Caco-2 (cell line): ENCODE measurements at regions not wholly inside any gene's neighbourhood (a gene's known extent, or its start where the extent isn't known, plus 50 kb on each side); places are given as distances from the start of the nearest gene placed in this dataset.
A peak's percentile ranks its signal among the peaks of the same experiment; 100 is the strongest.

Source experiments
- BruUV-seq: library from RNA; stranded (reverse); fragments of 400-500 nt; replicated peaks from 2 replicates; lab custom pipeline; 2021; lab: Mats Ljungman, UMichigan
- CTCF ChIA-PET: fragments of 300-600 bp; sonication (Branson Sonifier 250); formaldehyde crosslinking; loops from one replicate; lab custom pipeline; 2022; ENCODE audit warnings: antibody characterized with exemption; lab: Charles Lee
- POLR2A ChIA-PET: fragments of 300-600 bp; sonication (Branson Sonifier 250); formaldehyde crosslinking; loops from one replicate; lab custom pipeline; 2022; ENCODE audit warnings: antibody characterized with exemption; lab: Charles Lee
- DNase-seq, 2 experiments: peaks; one replicate each; pipeline versions ENCODE4 v3.0.0 to v3.0.0-alpha.2; 2020 to 2022
- H3K27me3 ChIP-seq: replicated peaks from 2 replicates; pipeline ENCODE4 v1.6.0; 2011; ENCODE audit warnings: low read length; ENCODE audit not compliant: control insufficient read depth, insufficient read depth
- H3K36me3 ChIP-seq: 2 replicates; pipeline ENCODE4 v1.5.1; 2011; ENCODE audit warnings: low read length; ENCODE audit not compliant: control insufficient read depth, insufficient read depth
- H3K4me1 ChIP-seq: fragments of 250-450 bp; sonication (Bioruptor Pico); 2 replicates; pipeline ENCODE4 v1.5.1; 2020; ENCODE audit warnings: mild to moderate bottlenecking
- H3K4me3 ChIP-seq: 2 replicates; pipeline ENCODE4 v1.5.1; 2011; ENCODE audit warnings: low read depth, mild to moderate bottlenecking, control low read depth, low read length
- H3K9me3 ChIP-seq: fragments of 250-450 bp; sonication (Bioruptor Pico); 2 replicates; pipeline ENCODE4 v1.5.1; 2020; ENCODE audit warnings: mild to moderate bottlenecking, moderate library complexity
- H3K27ac Mint-ChIP-seq: one replicate; pipeline ENCODE4 v1.8.0; 2022; ENCODE audit warnings: mixed read lengths; ENCODE audit not compliant: unreplicated experiment
- H3K27me3 Mint-ChIP-seq: one replicate; pipeline ENCODE4 v1.8.0; 2022; ENCODE audit warnings: mixed read lengths; ENCODE audit not compliant: insufficient read depth, unreplicated experiment
- H3K36me3 Mint-ChIP-seq: one replicate; pipeline ENCODE4 v1.8.0; 2022; ENCODE audit warnings: mild to moderate bottlenecking, mixed read lengths; ENCODE audit not compliant: insufficient read depth, unreplicated experiment
- H3K4me1 Mint-ChIP-seq: one replicate; pipeline ENCODE4 v1.8.0; 2022; ENCODE audit warnings: low read depth, mixed read lengths; ENCODE audit not compliant: unreplicated experiment
- H3K4me3 Mint-ChIP-seq: one replicate; pipeline ENCODE4 v1.8.0; 2022; ENCODE audit warnings: mild to moderate bottlenecking, moderate library complexity, mixed read lengths; ENCODE audit not compliant: unreplicated experiment
- H3K9me3 Mint-ChIP-seq: one replicate; pipeline ENCODE4 v1.8.0; 2022; ENCODE audit warnings: mixed read lengths; ENCODE audit not compliant: unreplicated experiment
- intact Hi-C: fragments of 100-400 bp; cut with micrococcal nuclease; formaldehyde crosslinking; loops from one replicate; pipeline ENCODE4 v1.10.0; 2022; ENCODE audit not compliant: unreplicated experiment
- TF ChIP-seq, protein P1 (sequence below), 2 experiments: fragments of 200-600 bp in 1 of 2; IDR thresholded peaks; 1 replicate in 1 of 2; 2 replicates in 1 of 2; pipeline versions ENCODE4 v1.5.1 to v1.8.0; 2011 to 2022; ENCODE audit warnings: antibody characterized with exemption in 1 of 2, control low read depth in 1 of 2, inconsistent platforms in 1 of 2, low read depth in 1 of 2, low read length in 1 of 2, mild to moderate bottlenecking in 1 of 2, moderate library complexity in 1 of 2; ENCODE audit not compliant: insufficient read depth in 1 of 2, severe bottlenecking in 1 of 2, unreplicated experiment in 1 of 2

DNA sequence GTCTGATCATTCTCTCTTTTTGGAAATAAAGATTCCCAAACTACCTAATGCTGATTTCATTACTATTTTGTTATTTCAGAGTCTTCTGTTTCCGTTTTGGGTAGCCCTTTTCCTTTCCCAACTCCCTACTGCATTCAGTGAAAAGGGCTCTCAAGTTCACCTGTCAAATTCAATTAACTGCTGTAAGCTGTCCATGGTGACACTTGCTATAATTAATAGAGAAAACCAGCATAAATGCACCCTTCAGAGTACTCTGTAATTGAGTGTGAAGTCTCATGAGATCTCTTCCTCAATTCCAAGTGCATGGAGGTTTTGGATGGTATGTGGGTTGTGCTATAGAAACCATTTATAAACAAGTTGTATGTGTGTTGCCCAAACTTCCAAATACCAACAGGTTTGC, 187.2 kb downstream of the RPL10L start:
- Histone ChIP-seq H3K36me3 (no peaks in the 10 kb centered on the region), H3K9me3 (no peaks in the 10 kb centered on the region), H3K27me3 (no peaks in the 10 kb centered on the region), H3K4me1 (no peaks in the 10 kb centered on the region), H3K4me3 (no peak overlapping the region)
- Mint-ChIP-seq H3K36me3 (no peaks in the 10 kb centered on the region), H3K9me3 (peaks cover 11% of the 10 kb centered on the region), H3K27me3 (no peaks in the 10 kb centered on the region), H3K4me1 (no peaks in the 10 kb centered on the region), H3K27ac (no peak overlapping the region), H3K4me3 (no peak overlapping the region)
- POLR2A ChIA-PET, result no interaction called here
- intact Hi-C loops, result no loop called here
- CTCF ChIA-PET, result no interaction called here
- TF ChIP-seq, protein P1, sequence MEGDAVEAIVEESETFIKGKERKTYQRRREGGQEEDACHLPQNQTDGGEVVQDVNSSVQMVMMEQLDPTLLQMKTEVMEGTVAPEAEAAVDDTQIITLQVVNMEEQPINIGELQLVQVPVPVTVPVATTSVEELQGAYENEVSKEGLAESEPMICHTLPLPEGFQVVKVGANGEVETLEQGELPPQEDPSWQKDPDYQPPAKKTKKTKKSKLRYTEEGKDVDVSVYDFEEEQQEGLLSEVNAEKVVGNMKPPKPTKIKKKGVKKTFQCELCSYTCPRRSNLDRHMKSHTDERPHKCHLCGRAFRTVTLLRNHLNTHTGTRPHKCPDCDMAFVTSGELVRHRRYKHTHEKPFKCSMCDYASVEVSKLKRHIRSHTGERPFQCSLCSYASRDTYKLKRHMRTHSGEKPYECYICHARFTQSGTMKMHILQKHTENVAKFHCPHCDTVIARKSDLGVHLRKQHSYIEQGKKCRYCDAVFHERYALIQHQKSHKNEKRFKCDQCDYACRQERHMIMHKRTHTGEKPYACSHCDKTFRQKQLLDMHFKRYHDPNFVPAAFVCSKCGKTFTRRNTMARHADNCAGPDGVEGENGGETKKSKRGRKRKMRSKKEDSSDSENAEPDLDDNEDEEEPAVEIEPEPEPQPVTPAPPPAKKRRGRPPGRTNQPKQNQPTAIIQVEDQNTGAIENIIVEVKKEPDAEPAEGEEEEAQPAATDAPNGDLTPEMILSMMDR (IDR thresholded peaks at IDR 0.05; ENCODE audit: insufficient read depth in 1 of 2, low read depth in 1 of 2, low read length in 1 of 2, severe bottlenecking in 1 of 2, unreplicated experiment in 1 of 2), result no peak
- no TSS peak for BruUV-seq
- DNase-seq, result no peak

DNA sequence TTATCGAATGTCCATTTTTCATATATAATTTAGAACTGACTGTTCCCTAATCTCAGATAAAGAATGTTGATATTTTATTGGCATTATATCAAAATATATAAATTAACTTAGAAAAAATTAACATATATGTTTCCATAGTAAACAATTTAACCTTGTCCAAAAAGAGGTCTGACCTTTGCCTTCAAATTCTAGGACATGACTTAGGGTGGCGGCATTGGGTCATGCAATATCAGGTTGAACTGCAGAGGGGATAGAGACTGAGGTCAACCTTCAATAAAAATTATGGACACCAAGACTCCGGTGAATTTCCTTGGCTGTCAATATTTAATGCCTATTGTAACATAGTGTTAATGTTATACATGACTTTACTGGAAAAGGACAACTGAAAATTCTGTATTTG, 199.8 kb downstream of the RPL10L start:
- CTCF ChIA-PET, result no interaction called here
- BruUV-seq, result no TSS peak
- intact Hi-C loops, result no loop called here

DNA sequence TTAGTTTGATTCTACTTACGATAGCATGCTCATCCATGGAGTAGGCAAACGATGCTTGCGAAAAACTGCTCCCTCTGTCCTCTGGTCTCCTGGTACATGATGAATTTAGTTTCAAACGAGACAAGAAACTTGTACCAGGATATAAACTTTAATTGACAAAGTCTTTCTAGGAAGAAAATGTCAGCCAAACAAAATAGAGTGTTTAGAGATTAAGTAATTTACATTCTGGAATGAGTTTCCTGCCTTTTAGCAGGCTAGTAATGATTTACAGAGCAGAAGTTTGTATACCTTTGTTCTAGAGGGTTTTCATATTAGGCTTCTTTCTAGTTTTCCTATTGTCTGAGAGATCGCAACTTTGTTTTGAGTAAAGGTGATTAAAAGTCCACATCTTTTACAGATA, 206.9 kb downstream of the RPL10L start:
- no TSS peak for BruUV-seq
- intact Hi-C loops, result loop anchor here (1.0 to 5.0 kb wide), 3 partner anchors 13 to 48 kb away; no protein-coding TSS in a partner anchor

More for the DNA sequence above, 199.8 kb downstream of the RPL10L start:
- Mint-ChIP-seq H3K36me3 (no peaks in the 10 kb centered on the region), H3K9me3 (no peaks in the 10 kb centered on the region), H3K27ac (no peak overlapping the region), H3K27me3 (no peaks in the 10 kb centered on the region), H3K4me1 (peaks cover under 1% of the 10 kb centered on the region), H3K4me3 (no peak overlapping the region)
- POLR2A ChIA-PET, result no interaction called here
- TF ChIP-seq, protein P1 (IDR thresholded peaks at IDR 0.05; ENCODE audit: insufficient read depth in 1 of 2, low read depth in 1 of 2, low read length in 1 of 2, severe bottlenecking in 1 of 2, unreplicated experiment in 1 of 2), result no peak
- Histone ChIP-seq H3K36me3 (no peaks in the 10 kb centered on the region), H3K9me3 (no peaks in the 10 kb centered on the region; the same call in 1 of the 2 replicates), H3K4me1 (peaks cover 11% of the 10 kb centered on the region), H3K27me3 (no peaks in the 10 kb centered on the region), H3K4me3 (no peak overlapping the region)
- DNase-seq, result no peak

More for the DNA sequence above, 206.9 kb downstream of the RPL10L start:
- H3K9me3 Mint-ChIP-seq, result no peaks in the 10 kb centered on the region
- no peaks in the 10 kb centered on the region for H3K36me3 ChIP-seq
- no peak for DNase-seq
- H3K9me3 ChIP-seq, result peaks cover 6% of the 10 kb centered on the region; the same call in 1 of the 2 replicates
- H3K27me3 ChIP-seq, result no peaks in the 10 kb centered on the region
- H3K4me3 Mint-ChIP-seq, result no peak overlapping the region
- H3K4me1 Mint-ChIP-seq, result peaks cover 12% of the 10 kb centered on the region
- peak overlapping the region; percentile 59 for H3K27ac Mint-ChIP-seq
- H3K27me3 Mint-ChIP-seq, result no peaks in the 10 kb centered on the region
- no peaks in the 10 kb centered on the region for H3K36me3 Mint-ChIP-seq
- CTCF ChIA-PET, result no interaction called here
- peaks cover 35% of the 10 kb centered on the region for H3K4me1 ChIP-seq
- H3K4me3 ChIP-seq, result no peak overlapping the region
- TF ChIP-seq, protein P1 (IDR thresholded peaks at IDR 0.05; ENCODE audit: insufficient read depth in 1 of 2, low read depth in 1 of 2, low read length in 1 of 2, severe bottlenecking in 1 of 2, unreplicated experiment in 1 of 2), result no peak
- POLR2A ChIA-PET, result no interaction called here
